HG02885 (cell line): ENCODE measurements at regions not wholly inside any gene's neighbourhood (a gene's known extent, or its start where the extent isn't known, plus 50 kb on each side); places are given as distances from the start of the nearest gene placed in this dataset.

Experiments
- ATAC-seq: cut with Tn5 transposase; IDR thresholded peaks from one replicate; pipeline ENCODE4 v1.9.1; 2021; ENCODE audit warnings: mild to moderate bottlenecking; ENCODE audit not compliant: unreplicated experiment, poor library complexity

DNA sequence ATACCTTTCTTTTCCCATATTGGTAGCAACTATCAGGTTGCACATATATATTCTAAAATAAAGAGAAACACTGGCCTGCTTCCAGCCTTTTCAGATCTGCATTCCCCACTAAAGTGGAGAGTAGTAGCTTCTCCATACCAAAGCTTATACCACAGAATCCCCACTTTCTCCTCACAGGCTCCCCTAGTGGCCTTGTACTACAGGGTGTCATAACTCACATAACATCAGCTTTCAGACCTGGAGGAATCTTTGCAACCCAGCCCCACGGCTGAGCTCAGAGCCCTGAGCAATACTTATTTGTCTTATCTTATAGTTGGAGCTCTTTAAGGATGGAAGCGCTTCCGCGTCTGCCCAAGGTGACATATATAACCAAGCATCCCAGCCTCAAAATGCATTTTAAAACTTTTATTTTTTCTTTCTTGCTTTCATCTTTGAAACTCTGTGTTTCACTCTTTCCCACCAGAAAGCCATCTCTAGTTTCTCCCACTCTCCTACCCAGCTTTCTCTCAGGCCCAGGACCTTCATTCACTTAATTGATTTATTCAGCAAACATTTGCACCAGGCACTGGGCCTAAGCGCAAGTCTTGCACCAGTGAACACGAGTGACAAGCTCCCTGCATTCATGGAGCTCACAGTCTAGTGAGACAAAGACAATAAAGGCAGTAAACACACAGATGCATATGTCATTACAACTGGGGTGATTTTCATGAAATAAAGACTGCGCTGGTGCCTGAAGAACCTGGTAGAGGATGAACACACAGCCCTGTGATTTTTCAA lies 254.7 kb downstream of the IPO8 start:
- no peak for ATAC-seq

GRCh38 chr12:30439201-30439600 lies 256.5 kb downstream of the IPO8 start:
- ATAC-seq = no peak

GRCh38 chr12:30438601-30439041 lies 257.0 kb downstream of the IPO8 start:
- ATAC-seq = no peak

DNA sequence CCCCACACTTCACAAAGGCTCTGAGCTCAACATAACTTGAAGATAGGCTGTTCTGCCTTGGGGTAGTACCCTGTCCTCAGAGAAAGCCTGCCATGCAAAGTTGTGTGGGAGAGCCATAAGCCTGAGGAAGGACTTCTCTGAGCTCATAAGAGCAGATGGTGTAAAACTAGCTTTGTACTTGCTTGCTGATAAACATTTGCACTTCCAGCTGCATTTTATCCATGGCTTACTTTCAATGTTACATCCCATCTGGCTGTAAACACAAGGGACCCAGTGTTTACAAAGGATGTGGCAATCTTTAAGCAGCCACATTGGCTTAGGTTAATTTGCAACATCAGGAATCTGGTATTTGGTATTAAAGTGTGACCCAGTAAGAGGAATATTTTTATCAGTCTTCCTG lies 258.1 kb downstream of the IPO8 start:
- ATAC-seq = no peak

DNA sequence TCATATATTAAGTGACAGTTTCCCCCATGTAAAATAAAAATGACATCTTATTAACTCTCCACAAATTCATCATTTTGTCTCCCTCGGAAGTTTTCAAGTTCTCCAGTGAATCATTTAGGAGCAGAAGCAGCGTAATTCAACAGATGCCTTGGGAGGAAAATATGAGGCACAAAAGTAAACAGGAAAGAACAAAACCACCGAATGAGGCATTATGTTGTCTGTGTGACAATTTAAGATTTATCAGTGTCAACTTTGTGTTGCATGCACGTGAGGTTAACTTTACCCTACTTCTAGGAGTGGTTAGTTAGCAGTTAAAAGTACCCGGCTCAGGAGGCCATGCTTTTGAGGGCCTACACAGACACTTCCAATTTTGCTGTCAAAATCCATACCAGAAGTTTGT lies 258.6 kb downstream of the IPO8 start:
- no peak for ATAC-seq

DNA sequence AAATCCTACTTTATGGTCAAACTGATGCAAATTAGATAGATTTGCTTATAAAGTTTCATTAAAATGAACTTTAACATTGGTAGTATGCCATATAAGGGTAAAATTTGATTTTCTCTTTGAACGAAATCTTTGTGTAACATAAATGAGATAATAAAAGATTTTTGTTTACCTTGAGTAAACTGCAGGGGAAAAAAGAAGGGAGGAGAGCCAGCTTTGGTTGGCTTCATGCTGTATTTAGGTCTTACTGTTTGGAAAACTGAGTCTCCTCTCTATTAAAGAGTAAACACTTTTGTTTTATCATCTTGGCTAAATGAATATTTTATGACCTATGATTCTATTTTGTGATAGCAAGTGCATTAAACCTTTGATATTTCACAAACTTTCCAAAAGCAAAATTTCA lies 267.6 kb downstream of the IPO8 start:
- ATAC-seq = no peak

DNA sequence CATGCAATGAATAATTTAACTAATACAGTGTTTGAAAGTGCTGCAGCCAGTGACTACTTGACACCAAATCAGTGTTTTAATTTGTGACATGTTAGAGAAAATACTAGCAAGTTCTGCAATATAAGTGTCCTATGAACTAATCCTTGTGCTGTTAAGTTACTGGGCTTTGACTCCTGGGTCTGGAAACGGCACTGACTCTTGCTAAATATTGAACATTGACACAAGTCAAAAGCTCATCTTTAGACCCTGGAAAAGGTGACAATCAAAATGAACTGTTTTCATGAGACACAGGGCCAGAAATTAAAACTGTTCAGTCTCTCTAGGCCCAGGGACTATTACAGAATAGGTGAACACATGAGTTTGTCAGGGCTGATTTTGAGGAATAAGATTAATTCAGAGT lies 268.1 kb downstream of the IPO8 start:
- ATAC-seq = no peak

DNA sequence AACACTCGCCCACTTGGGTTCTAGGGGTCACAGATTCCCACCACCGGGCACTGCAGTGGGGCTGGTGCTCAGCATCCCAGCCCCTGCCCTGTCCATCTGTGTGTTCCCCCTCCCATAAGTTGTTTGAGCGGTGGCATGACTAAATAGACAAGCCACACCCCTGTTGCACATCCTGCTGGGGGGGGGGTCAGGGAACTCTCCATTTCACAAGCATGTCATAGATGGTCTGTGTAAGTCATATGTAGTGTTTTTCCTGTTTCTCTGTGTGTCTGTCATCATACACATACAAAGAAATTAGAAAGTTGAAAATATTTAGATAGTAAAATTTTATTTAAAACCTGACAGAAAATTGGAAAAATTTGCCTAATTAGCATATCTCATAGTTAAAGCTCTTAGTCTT lies 270.2 kb downstream of the IPO8 start:
- no peak for ATAC-seq

DNA sequence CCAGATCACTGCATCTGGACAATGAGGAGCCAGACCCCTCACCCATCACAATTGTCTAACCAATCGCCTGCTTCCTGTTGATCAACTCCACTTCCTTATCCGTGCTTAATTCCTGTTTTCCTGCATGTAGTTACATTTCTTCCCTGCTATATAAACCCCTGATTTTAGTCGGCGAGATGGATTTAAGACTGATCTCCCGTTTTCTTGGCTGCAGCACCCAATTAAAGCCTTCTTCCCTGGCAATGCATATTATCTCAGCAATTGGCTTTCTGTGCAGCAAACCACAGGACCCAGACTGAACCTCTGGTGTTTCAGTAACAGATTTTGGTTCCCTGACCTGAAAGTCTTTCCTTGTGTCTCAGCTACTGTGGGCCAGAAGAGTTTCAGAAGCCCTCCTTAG lies 272.3 kb downstream of the IPO8 start:
- no peak for ATAC-seq

GRCh38 chr12:30422844-30423243 lies 272.8 kb downstream of the IPO8 start:
- no peak for ATAC-seq

- no peak for ATAC-seq
Measured at GRCh38 chr12:30420561-30420960, 275.1 kb downstream of the IPO8 start.

- no peak for ATAC-seq
Measured at GRCh38 chr12:30417697-30418231, 277.9 kb downstream of the IPO8 start.

DNA sequence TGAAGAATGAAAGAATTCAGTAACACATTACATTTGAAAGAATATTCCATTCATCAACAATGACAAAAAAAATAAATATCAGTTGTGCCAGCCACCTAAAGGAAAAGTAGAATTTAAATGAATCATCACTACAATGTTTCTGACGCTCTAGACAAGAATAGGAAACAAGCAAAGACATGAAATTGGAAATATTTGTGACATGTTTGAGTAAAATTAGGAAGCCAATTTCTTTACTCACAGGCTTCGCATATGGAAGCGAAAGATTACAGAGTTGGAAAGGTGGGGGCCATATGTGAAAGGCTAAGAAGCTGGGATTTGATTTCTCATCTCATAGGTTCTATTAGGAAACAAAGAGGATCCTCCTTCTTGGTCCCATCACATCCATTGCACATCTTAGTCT lies 279.0 kb downstream of the IPO8 start:
- no peak for ATAC-seq

GRCh38 chr12:30415777-30416176 lies 279.9 kb downstream of the IPO8 start:
- no peak for ATAC-seq

DNA sequence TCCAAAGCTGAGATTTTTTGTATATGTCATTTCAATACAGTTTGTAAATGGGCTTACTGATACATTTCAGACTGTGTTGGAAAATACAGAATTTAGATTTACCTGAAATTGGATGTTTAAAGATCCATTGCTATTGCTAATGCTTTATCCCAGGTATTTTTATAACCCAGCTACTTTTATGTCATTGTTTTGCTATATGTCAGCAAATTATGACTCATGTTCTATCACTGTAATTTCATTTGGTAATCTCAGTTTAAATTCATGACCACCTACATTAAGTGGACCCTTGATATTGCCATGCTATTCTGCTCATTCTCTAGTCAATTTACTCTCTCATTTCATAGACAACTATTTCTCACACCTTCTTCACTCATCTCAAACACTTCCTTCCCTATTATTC lies 281.2 kb downstream of the IPO8 start:
- ATAC-seq = no peak

DNA sequence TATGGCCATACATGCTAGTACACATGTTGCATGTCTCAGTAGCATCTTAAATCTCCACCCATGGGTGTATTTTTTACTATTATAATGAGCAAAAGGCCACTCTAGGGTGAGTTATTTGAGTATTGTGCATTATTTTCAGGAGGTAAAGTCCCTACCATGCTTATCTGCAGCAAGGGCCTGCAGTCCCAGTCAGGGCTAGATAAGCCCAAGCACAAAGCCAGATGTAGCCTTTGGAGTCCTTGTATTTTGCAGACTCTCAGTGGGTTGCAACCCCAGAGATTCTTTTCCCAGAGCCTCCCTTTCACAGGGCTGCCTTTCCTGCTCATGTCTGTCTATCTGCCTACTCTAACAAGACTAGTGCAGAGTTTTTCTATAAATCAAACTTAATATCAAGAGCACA lies 295.3 kb downstream of the IPO8 start:
- ATAC-seq = no peak

DNA sequence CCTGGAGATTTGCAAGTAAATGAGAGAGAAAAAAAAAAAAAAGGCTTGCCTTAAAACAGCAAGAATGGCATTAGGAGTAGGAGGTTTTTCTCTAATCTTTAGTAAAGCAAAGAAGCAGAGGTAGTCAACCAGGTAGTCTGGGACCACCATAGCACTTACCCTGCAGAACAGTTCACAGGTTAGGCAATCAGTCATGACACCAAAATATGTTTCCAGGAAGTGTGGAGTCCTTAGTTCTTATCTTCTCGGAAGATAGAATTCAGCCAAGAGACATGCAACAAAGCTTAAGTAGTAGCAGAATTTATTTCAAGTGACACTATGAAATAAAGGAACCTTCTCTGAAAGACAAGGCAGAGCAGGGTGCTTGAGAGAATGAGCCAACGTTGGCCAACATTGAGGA lies 295.8 kb downstream of the IPO8 start:
- ATAC-seq = no peak

DNA sequence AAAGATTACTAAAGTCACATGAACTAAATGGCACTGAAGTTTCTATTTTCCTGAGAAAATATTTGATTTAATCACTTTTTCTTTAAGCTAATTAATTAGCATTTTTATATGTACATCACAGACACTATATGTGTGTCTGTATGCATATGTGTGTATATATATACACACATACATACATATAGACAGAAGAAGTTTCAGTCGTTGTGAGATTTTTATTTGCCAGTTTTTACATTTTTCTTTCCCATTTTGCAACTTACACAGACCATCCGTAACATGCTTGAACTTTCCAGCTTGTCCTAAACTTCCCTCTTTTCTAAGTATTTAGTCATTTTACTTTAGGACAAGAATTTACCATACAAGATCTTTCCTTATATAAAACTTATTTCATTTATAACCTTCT lies 299.1 kb downstream of the IPO8 start:
- ATAC-seq = no peak

GRCh38 chr12:30395190-30395589 lies 300.5 kb downstream of the IPO8 start:
- no peak for ATAC-seq

DNA sequence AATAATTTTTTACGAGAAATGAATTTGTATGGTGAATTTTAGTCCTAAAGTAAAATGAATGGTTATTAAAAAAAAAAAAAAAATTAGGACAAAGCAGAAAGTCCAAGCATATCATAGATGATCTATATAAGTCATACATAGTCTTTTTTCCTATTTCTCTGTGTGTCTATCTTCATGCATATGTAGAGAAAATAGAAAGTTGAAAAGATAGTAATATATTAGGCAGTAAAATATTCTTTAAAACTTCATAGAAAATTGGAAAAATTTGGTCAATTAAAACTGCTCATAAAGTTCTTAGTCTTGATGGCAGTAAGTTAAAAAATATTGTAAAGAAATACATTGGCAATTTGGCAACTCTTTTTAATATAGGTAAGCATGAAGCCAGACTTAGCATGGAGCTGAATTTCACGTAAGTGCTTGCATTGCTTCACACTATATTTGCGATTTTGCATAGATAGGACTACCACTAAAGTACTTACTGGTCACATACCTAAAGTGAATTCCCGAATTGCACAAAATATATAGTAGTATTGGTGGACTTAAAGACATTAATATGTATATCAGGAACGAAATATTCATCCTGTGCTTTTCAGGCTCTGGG lies 303.8 kb downstream of the IPO8 start:
- no peak for ATAC-seq

DNA sequence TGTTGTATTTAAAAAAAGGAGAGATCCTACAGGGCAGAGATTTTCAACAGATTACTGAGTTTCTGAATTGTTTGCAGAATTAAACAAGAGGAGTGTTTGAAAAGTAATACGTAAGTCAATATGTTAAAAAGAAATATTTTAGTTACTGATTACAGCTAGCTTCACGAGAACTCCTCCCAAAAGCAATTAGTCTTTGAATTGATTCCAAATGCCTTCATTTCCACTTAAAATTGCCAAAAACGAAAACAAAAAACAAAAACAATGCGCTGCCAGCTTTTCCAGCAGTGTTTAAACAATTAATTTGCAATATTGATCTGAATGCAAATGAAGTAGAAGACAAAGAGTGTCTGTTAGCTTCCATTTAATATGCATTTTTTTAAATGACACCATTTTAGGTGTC lies 310.0 kb downstream of the IPO8 start:
- ATAC-seq = no peak

- no peak for ATAC-seq
Measured at GRCh38 chr12:30384976-30385375, 310.7 kb downstream of the IPO8 start.
